Left renal cortex interstitium (tissue), 4 donors: ENCODE measurements at regions not wholly inside any gene's neighbourhood (a gene's known extent, or its start where the extent isn't known, plus 50 kb on each side); places are given as distances from the start of the nearest gene placed in this dataset.

Source experiments
- DNase-seq, 4 donors: peaks; one replicate each; pipeline ENCODE4 v3.0.0-alpha.2; 2013; ENCODE audit warnings: low read depth in 4 of 4, low spot score in 2 of 4, missing footprints in 1 of 4

DNA sequence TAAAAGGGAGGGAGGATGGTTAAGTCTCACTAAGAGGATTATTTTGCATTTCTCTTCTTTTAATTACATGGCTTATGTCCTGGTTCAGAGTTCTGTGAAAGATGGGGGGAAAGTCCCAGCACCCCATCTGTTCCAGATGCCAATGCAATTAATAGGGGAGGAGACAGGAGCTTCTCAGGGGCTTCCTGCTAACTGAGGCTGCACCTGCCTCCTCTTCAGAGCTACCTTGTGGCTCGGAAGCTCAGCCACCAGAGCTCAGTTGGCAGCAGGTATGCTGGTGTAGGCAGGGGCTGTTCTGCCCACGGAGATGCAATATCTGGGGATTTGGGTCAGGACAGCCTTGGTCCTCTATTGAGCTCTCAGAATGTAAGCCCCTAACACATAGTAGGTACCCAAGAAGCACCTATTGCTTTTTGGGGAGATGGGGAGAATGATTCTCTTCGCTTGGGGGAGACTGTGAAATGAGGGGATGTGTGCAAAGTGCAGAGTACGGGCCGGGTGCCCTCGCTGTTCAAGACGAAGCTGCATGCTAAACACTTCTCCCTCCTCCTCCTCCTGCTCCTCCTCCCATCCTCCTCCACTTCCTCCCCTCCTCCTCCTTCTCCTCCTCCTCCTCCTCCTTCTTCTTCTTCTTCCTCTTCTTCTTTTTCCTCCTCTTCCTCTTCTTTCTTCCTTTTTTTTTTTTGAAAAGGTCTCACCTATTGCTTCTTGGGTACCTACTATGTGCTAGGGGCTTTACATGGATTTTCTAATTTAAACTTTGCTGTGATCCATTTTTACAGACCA, 279.0 kb downstream of the PTPRU start:
- no peak for DNase-seq

DNA sequence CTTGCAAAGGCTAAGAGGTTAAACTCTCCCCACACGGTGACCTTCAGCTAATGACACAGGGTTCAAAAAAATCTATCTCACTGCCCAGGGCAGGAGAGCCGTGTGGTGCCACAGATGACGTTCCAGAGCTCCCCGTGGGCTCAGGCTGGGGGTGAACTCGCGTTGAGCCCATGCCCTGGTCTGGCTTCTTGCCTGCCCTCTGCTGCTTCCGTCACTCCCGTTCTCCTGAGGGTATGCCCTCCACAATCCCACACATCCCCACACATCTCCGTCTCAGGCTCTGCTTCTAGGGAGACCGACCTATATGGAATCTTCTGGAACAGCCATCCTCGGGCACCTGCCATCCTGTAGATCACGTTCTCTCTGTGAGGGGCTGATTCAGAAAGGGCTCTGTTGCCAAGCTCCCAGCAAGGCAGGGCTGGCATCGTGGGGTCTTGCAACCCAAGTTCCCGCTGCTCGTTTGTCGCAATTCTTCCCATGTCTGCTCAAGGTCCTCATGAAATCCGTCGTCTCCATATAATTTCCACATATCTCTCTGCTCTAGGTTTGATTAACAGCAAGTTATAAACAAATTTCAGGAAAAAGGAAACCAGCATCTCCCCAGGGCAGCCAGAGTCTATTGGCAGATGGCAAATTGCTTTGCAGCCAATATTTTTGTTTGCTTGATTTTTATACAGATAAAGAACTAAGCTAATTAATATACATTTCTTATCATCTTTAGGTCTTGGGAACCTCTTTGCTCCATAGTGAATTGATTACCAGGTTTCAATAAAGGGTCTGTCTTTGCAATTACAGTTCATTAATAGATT, 278.2 kb downstream of the PTPRU start:
- DNase-seq, result no peak

DNA sequence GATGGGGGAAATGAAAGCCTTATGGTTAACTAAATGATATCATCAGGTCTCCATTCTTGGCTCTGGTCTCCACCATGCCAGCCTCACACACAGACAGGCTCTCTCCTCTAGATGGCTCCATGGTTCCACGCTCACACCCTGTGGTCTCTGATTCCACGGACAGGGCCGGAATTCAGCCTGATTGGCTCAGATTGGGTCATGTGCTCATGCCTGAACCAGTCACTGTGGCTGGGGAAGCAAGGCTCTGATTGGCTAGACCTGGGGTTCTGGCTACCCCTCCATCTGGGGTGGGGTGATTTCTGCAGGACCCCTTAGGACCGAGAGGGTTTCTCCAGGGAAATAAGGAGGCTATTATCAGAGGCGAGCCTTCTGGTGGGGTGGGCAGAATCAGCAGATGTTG, 277.0 kb downstream of the PTPRU start:
- DNase-seq, result no peak

DNA sequence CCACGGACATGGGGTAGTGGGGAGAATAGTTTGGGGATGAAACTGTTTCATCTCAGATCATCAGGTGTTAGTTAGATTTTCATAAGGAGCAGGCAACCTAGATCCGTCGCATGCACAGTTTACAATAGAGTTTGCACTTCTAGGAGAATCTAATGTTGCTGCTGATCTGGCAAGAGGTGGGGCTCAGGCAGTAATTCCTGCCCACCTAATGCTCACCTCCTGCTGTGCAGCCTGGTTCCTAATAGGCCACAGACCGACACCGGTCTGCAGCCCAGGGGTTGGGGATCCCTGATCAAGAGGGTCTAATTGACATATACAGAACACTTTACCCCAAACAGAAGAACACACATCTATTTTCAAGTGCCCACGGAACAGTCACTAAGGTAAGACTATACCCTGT, 275.1 kb downstream of the PTPRU start:
- no peak for DNase-seq

DNA sequence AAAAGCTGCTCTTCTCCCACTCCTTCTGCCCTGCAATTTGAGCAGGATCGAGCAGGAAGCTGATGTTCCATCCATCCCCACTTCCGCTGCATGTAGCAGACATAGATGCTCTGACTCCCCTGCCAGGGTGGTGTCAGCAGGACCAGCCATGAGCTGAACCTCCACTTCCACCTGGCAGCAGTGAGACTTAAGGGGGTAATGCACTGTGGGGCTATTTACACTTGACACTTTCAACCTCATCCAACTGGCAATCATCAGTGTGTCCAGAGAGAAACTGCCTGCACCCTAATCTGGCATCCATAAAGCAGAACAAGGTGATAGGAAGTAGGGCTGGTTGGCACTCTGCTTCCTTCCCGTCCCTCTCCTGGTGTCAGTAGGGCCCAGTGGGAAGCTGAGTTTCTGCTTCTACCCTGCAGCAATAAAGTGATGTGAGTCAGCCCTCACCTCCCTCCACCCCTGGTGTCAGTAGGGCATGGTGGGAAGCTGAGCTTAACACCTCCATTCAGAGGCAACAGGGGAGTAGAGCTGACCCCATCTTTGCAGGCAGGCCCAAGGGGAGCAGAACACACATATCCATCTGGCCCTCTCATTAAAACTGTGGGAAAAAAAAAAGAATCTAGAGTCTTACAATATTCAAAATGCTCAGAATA, 272.3 kb downstream of the PTPRU start:
- DNase-seq, result no peak

DNA sequence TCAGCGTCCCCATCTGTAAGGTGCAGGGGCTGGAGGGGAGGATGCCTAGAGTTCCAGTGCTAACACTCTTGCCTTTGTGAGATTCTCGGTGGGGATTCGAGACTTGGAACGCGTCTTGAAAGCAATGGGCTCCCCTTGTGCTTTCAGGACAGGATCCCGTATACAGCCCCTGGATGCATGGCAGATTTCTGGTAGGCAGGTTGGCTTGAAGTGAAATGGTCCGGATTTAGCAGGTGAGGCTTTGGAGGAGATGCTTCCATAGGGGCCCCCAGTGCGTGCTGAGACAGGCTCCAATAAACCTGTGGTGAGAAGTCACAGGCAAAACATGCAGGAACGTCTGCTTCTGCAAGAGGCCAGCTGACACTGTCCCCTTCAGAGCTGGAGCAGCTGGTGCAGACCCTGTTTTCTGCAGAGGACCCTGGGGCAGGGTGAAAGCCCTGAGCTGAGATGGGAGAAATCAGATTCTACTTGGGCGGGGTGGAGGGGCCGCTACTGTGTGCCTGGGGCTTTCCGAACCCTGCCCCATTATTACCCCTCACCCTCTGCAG, 270.4 kb downstream of the PTPRU start:
- DNase-seq, result no peak

DNA sequence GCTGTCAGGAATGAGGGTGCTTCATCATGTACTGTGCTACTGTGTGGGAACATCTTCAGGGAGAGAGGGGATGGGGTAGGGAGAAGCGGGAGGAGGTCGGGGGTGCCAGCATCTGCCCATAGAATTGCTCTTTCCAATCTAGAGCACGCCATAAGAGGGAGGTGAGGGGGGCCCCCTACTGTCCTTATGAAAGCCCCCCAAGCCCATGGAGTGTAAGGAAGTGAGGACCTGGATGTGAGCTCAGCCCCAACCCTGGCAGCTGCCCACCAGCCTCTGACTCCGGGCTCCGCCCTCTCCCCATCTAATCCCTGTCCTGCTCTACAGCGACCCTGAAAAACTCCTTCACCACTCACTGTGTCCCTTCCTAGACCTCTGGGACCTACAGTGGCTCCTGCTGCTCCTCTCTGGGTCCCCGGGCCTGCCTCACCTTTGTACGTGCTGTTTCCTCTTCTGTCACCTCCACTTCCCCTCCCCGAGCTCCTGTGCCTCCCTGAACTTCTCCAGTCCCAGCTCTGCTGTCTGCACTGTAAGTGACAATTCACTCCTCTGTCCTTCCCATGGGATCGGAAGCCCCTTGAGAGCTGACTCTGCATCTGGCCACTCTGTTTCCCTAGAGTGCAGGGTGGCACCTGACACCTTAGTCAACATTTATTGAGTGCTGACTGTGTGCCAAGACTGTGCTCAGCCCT, 269.4 kb downstream of the PTPRU start:
- DNase-seq, result no peak

DNA sequence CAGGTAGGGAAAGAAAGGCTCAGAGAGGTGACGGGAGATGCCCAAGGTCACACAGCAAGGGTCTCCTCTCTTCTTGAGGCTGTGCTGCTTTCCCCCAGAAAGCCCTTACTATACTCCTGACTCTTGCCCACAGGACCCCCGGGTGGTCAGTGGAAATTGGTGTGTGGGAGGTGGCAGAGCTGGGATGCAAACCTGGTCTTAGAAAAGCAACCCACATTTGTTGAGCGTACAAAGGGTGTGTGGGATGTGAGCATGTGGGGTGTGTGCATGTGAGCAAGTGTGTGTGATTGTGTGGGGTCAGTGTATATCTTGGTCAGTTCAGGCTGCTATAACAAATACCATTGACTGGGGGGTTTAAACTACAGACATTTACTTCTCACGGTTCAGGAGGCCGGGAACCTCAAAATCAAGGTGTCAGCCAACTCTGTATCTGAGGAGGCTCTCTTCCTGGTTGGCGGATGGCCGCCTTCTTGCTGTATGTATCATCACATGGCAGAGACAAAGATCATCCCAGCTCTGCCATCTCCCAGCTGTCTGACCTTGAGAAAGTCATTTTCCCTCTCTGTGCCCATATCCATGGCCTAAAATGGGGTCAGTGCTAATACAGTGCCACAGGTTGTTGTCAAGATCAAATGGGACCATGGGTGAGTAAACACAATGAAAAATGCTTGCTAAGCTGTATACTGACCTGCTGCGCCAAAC, 268.5 kb downstream of the PTPRU start:
- DNase-seq, result no peak

DNA sequence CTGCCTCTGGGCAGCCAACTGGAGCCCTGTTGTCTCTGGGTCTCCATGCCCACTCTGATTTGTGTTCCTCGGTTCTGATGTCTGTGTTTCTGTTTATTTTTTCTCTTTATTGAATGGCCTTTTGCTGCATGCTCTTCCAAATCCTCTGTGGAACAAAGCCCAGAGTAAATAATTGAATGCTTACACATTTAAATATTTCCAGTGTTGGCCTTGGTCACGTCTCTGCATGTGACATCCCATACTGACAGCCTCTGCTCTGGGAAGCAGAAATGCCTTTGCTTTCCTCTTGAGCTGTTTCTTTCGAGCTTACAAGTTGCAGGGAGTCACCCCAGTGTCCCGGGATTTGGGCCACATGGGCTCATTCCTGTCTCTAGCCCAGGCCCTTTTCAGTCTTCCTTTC, 267.9 kb downstream of the PTPRU start:
- no peak for DNase-seq

DNA sequence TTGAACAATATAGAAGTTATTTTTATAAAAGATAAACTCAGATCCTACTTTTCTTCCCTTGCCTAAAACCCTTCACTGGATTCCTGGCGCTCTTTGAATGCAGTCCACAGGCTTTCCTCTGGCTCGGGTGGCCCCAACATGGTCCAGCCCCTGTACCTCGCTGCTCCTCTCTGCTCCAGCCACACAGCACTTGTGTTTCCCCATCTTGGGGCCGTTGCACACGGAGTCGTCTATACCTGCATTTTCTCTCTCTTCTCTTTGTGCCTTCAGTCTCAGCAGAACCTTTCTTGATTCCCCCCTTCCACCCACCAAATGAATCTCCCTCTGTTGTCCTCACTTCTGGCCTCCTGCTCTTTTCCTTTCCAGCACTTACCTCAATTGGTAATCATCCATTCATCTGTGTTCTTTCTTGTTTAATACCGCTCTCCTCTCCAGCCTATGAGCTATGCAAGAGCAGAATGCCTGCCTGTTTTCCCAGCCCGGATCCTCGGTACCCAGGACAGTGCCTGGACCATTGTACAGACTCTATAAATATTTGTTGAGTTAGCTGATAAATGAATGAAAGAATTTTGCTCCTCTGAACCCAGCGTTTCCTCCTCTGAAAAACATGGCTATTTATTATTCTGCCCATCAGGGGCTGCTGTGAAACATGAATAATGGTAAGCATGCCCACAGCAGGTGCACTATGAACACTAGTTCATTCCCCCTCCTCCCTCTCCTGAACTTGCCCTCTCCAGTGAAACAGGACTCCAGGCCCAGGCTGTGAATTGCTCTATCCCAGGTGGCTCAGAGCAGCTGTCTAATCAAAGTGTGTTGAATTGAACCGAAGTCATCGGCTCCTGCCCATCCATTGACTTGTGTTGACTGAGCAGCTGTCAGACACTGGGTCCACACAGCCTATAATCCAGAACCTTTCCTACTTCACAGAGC, 266.9 kb downstream of the PTPRU start:
- DNase-seq, result no peak

DNA sequence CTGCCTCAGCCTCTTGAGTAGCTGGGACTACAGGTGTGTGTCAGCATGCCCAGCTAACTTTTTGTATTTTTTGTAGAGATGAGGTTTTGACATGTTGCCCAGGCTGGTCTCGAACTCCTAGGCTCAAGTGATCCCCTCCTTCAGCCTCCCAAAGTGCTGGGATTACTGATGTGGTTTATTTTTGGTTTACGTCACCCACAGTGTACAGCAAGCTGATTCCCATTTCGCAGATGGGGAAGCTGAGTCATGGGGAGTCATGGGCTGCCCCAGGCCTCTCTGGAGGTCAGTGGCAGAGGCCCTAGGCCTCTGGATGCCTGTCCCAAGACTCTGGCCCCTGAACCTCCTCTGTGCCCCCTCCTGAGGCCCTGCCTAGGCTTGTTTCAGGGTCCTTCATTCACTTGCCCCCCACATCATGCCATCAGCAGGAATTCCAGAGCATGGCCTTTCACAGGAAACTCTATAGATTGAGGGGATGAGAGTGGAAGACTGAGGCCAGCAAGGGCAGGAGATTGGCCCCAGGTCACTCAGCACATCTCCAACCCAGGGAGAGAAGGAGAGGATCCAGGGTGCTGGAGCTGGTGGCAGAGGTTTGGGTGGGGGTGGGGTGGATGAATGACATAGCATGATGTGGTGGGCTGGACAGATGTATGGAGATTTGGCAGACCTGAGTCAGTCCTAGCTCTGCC, 266.0 kb downstream of the PTPRU start:
- DNase-seq, result no peak

DNA sequence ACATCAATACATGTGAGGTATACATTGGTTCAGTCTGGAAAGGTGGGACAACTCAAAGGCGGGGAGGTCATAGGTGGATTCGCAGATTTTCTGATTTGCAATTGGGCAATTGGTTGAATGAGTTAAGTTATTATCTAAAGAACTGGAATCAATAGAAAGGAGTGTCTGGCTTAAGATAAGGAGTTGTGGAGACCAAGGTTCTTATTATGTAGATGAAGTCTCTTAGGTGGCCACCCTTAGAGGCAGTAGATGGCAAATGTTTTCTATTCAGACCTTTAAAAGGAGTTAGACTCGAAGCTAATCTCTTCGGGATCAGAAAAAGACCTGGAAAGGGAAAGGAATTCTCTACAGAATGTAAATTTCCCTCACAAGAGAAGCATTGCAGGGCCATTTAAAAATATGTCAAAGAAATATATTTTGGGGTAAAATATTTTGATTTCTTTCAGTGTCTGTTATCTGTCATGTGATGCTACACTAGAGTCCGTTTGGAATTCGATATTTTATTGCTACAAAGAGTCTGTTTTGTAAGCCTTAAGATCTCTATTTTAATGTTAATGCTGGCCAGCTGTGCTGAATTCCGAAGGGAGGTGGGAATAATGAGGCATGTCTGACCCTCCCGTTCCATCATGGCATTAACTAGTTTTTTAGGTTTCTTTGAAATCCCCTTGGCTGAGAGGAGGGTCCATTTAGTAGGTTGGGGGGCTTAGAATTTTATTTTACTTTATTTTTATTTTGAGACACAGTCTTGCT, 265.1 kb downstream of the PTPRU start:
- DNase-seq, result no peak

DNA sequence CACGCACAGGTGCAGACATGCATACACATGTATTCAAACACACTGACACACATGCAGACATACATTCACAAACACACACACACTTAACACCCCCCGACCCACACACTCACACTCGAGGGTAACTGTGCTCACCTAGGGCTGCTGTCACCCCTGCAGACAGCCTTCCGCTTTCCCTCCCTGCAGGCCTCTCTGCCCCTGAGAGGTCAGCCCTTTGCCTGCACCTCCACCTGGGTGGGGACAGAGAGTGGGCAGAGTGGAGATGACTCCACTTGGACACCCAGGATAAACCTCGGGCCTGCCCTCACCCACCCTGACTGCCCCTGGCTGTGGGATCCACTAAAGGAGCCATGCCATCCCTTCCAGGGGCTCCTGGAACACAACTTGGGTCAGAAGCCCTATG, 264.3 kb downstream of the PTPRU start:
- no peak for DNase-seq

DNA sequence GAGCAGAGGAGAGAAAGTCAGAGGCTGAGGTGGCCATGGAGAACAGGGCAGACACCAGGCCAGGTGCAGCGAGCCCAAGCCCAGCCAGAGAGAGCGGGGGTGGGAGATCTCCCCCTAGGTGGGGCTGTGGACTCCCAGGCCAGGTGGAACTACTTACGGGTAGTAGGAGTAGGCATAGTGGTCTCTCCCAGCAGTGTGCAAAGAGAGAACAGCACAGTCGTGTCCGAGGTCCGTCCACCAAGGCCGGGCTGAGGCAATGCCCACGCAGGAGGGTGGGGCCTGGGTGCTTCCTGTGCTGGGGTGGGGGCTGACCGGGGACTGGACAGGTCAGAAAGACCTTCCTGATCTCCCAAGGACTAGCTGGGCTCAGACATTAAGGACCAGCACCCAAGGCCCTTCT, 263.7 kb downstream of the PTPRU start:
- DNase-seq, result no peak

DNA sequence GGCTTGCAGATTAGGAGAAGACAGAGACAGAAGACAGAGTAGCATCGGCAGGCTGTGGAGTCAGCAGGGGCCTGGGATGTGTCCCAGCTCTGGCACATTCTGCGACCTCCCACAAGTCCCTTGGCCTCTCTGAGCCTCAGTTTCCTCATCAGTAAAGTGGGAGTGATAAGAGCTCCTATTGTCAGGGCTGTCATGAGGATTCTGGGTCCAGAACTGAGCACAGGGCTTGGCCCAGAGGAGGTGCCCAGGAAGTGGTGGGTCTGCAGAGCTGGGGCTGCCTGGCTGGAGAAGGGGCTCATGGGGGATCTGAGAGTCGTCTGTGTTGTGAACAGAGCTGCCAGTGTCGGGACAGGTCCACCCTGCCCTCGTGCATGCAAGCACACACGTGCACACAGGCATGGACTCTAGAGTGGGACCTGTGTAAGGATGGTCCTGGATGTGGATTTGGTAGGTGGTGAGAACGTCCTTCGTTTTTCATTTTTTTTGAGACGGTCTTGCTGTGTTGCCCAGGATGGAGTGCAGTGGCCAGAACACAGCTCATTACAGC, 262.9 kb downstream of the PTPRU start:
- DNase-seq, result no peak

DNA sequence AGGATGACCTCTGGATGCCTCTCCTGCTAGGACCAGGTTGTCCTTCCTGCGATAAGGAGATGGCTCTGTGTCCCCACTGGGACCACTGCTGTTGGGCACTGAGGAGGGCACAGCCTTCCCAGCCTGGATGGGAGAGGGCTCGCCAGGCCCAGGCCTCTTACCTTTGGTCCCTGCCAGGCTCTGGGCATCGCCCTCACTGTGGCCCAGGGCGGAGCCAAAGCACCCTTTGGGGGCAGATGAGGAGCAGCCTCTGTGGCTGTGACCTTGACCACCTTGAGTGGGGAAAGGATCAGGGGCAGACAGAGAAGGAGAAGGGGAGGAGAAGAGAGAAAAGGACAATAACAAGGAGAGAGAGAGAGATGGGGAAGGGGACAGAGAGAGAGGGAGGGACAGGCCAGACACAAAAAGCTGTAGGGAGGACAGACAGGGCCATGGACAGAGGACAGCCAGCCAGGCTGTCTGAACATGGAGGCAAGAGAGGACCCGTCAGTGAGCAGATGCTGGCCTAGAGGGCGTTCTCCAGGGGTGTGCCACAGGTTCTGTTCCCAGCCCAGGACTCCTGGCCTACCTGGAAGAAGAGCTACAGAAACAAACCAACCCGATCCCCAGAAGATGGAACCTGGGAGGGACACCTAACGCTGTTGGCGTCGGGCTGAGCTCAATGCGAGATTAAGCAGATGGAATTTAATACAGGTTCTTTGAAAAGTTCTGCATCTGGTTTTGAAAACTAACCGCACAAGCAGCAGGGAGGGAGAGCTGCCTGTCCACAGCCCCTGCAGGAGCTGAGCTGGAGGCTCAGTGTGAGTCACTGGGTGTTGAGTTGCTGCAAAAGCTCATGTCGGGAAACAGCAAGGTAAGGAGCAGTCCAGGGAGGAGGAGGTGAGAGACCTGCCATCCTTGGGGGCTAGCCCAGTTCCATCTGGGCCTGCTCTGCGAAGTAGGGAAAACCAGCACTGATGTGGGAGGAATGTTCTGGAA, 262.1 kb downstream of the PTPRU start:
- no peak for DNase-seq
